GM21786 (cell line): ENCODE measurements at regions not wholly inside any gene's neighbourhood (a gene's known extent, or its start where the extent isn't known, plus 50 kb on each side); places are given as distances from the start of the nearest gene placed in this dataset.

Source experiments
- ATAC-seq: cut with Tn5 transposase; IDR thresholded peaks from one replicate; pipeline ENCODE4 v1.9.1; 2021; ENCODE audit not compliant: unreplicated experiment

DNA sequence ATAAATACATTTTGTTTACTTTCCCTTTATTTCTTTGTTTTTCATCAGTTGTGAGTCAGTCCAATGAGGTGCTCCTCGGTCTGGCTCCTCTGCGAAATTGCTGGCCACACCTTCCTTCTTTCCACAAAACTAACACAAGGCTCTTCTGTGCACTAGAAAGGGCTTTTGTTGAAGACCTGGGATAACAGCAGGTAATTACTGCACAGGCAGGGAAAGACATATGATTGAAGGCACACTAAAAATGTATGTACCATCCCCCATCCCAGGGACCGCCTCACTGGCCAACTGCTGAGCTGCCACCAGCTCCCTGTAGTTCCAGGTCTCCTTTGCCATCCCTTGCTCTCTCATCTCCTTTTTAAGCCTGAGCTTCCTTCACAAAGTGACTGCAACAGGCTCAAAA is 180.5 kb downstream of the EFNB2 start:
- no peak for ATAC-seq

GRCh38 chr13:106352850-106353249 is 182.6 kb downstream of the EFNB2 start:
- no peak for ATAC-seq

DNA sequence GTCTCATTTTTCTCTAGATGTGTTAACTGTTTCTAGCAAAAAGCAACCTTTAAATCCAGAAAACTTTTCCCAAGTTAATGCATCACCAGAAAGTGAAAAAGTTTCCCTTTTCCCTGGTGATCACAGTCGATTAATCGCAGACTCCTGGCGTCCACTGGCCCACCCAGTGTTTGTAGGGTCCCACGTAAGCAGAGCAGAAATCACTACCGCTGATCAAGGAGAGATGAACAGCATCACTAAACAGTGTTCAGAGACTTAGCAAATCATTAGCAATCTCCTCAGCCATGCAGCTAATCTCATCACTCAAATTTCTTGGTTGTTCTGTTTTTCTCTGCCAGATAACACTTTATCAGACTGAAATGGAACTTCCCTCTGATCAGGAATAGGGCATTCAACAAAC is 184.2 kb downstream of the EFNB2 start:
- ATAC-seq, result no peak

DNA sequence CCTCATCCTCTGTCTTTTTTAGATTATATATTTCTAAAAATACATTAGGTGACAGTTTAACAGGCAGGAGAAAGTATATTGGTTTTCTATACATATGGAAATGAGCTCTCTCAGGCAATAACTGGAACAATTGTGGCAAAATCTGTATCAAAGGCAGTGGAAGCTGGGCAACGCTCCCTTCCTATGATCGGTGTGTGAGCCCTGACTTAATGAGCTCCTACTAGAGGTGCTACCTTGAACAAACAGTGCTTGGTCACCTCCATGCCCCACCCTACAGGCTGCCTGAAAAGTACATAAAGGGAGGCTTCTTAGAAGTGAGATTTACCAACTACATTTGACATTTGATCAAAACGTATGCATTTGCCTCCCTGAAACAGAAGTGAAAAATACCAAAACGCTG is 185.3 kb downstream of the EFNB2 start:
- ATAC-seq, result no peak

GRCh38 chr13:106349080-106349931 is 186.2 kb downstream of the EFNB2 start:
- ATAC-seq, result no peak

GRCh38 chr13:106348075-106348840 is 187.2 kb downstream of the EFNB2 start:
- no peak for ATAC-seq

GRCh38 chr13:106344342-106344741 is 191.1 kb downstream of the EFNB2 start:
- no peak for ATAC-seq

DNA sequence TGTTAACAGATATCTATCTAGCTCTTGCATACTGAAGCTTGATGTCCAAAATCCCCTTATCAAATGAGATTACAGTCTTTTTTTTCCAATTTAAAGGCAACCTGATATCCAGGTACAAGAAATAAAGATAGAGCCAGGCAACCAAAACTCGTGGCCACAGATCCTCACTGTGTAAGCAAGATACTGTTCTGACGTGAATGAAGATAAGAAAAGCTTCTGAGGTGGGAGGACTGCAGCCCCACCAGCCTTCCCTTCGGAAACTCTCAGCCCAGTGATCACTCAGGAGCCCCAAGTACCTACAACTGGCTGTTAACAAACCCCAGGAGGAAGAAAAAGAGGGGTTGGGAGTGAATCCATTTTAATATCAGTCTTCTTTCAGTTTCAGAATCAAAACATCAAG is 191.6 kb downstream of the EFNB2 start:
- no peak for ATAC-seq

DNA sequence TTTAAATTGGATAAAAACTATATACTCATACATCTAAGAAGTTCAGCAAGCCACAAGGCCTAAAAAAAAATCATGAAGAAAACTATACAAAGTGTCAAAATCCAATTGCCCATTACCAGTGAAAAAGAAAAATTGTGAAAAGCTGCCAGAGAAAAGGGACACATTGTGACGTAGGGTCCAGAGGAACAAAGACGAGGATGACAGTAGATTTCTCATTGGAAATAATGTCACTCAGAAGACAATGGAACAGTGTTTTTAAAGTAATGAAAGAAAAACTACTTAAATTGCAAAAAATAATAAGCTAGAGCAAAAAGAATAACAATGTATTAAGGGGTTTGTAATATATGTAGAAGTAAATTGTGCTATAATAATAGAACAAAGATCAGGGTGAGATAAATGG is 195.2 kb downstream of the EFNB2 start:
- ATAC-seq, result no peak

DNA sequence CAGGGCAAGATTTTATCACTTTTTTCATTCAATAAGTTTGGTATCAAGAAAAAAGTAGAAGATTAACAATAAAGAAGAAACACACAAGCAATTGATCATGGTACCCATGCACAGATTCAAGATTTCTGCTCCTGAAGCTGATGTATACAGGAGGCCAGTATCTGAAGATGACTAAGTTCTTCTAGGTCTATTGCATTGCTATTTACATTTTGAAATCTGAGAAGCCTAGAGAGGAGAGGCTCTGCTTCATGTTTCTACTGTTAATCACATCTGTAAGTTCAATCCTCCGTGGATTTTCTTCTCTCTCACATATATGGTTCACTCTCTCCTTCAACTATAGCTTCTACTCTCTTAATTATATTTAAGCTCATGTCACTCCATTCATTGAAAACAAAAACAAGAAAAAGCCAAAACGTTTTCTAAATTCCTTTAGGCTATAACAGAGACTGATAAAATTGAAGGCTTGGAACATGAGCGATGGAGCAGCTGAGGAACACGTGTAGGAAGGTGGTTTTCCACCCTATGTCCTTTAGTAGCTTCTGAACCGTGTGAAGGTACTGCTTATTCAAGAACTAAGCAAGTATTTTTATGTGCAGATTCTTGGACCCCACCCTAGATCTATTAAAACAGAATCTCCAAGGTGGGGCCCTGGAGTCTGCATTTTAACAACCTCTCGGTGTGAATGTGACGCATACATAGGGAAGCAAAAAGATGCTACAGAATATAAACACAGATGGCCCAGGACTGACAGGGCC is 198.2 kb downstream of the EFNB2 start:
- ATAC-seq, result no peak

DNA sequence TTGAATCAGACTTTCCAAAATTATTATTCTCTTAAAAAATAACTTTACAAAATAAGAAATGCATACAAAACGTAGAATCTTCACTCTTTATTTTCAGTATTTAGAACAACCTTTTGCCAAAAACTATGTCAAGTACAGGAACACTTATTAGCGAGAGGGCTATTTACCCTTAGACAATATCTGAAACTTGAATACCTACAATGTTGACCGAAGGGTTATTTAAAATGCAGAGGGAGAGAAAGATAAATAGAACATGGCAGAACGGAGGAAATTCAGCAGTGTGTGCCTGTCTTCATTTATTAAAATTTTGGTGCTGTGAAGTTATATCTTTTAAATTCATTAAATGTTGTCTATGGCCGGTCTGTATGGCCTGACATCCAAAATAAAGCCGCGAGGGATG is 198.8 kb downstream of the EFNB2 start:
- ATAC-seq, result no peak

GRCh38 chr13:106332621-106333020 is 202.8 kb downstream of the EFNB2 start:
- ATAC-seq, result no peak

DNA sequence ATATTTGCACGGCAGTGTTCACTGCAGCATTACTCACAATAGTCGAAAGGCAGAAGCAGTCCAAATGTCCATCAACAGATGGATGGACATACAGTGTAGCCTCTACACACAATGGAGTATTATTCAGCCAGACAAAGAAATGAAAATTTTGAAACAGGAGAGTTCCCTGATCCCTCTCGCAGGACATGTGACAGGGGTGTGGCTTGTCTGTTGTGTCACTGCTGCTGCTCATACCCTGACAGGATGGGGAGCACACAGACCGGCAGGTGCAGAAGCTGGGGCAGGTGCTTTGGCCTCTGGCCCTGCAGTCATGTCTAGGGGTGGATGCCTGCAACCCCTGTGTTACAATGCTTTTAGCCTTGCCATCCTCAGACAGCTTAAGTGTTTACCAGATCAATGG is 204.3 kb downstream of the EFNB2 start:
- ATAC-seq, result no peak

DNA sequence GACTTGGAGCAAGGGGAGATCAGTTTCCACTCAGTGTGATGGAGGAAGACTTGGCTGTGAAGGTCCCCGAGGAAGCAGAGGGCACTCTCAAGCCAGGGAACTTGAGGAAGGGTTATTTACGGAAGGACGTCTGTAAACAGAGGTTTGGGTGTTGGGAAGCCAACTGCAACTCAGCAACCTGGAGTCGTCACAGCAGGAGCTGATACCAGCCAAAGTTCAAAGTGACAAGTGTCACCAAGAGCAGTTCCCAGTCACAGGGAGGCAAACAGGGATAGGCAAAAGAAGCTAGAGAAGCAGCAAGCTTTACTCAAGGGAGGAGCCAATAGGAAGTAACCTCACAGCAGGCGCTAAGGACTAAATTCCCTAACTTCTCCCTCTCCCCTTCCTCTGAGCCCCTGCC is 205.5 kb downstream of the EFNB2 start:
- ATAC-seq, result no peak

- ATAC-seq, result no peak
Measured at GRCh38 chr13:106326751-106327150, 208.7 kb downstream of the EFNB2 start.

DNA sequence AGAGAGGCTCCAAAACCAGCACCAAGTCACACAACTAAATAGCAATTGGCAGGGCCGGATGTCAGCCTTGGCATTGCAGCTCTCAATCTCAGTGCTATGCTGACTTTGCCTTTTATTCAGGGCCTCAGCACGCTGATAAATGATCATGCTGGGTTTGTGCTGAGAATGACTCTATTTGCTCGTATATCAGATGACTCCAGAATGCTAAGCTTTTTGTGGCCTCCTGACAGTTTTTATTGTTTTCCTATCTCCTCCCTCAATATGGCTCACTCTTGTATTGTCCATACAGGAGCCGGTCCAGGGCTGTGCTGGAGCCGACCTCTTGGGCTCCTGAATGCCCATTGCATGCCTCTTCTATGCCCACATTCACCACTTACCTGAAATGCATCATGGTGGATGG is 211.0 kb downstream of the EFNB2 start:
- ATAC-seq, result no peak

DNA sequence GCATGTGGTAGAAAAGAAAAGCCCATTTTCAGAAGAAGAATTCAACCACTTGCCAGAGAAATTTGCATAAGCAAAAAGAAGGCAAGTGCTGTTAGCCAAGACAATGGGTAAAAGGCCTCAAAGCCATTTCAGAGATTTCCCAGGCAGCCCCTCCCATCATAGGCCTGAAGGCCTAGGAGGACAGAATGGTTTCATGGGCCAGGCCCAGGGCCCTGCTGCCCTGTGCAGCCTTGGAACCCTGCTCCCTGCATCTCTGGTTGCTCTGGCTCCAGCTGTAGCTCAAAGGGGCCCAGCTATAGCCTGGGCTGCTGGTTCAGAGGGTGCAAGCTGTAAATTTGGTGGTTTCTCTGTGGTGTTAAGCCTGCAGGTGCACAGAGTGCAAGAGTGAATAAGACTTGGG is 212.8 kb downstream of the EFNB2 start:
- ATAC-seq, result no peak

GRCh38 chr13:106318941-106319411 is 216.5 kb downstream of the EFNB2 start:
- ATAC-seq, result no peak

- ATAC-seq, result no peak
Measured at GRCh38 chr13:106314417-106314816, 221.0 kb downstream of the EFNB2 start.

- no peak for ATAC-seq
Measured at GRCh38 chr13:106311004-106311403, 224.5 kb downstream of the EFNB2 start.

DNA sequence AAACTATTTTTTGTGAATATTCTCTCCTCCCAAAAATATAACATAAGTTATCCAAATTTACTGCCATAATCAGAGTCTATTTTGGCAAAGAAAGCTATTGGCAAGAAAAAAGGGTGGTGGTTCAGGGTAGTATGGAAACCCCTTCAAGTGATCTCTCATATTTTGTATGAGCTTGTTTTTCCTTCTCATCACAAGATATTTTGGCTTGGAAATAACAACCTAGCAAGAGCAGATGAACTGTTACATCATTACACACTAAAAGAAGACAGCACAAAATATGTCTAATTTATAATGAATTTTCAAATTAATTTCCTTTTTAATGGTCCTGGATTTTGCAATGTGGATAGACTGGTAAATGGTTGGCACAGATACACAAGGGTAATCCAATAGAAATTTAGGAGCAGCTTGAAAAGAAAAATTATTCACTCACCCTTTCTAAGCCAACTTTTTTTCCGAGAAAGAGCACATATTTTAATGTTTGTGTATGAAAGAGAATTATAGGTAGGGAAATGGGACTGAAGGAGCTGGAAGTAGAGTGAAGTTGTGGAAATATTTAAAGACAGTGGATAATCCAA is 225.1 kb downstream of the EFNB2 start:
- ATAC-seq, result no peak
